Prostate gland (tissue), 2 donors: ENCODE measurements at regions not wholly inside any gene's neighbourhood (a gene's known extent, or its start where the extent isn't known, plus 50 kb on each side); places are given as distances from the start of the nearest gene placed in this dataset.

Source experiments
- DNase-seq: peaks from one replicate; pipeline ENCODE4 v3.0.0-alpha.2; 2019; ENCODE audit warnings: low spot score
- H3K27ac ChIP-seq, 2 donors: fragments of 200-600 bp; sonication (generic); 2 replicates each; pipeline ENCODE4 v1.5.1; 2017 to 2019
- H3K27me3 ChIP-seq: fragments of 200-600 bp; sonication (generic); replicated peaks from 2 replicates; pipeline ENCODE4 v1.5.1; 2019; ENCODE audit not compliant: insufficient read depth
- H3K36me3 ChIP-seq, 2 donors: fragments of 200-600 bp; sonication (generic); 1 replicate in 1 of 2; 2 replicates in 1 of 2; pipeline versions ENCODE4 v1.5.1 to v1.8.1; 2017 to 2019
- H3K4me1 ChIP-seq: fragments of 200-600 bp; sonication (generic); replicated peaks from 2 replicates; pipeline ENCODE4 v1.5.1; 2019
- H3K4me3 ChIP-seq, 2 donors: fragments of 200-600 bp; sonication (generic); 2 replicates each; pipeline ENCODE4 v1.5.1; 2017 to 2019
- H3K9me3 ChIP-seq: fragments of 200-600 bp; sonication (generic); 2 replicates; pipeline ENCODE4 v1.5.1; 2017
- CTCF ChIP-seq, 4 experiments: fragments of 200-600 bp in 2 of 4; fragments of 450-650 bp in 2 of 4; sonication (generic) in 2 of 4; IDR thresholded peaks; 1 replicate in 3 of 4; 2 replicates in 1 of 4; pipeline ENCODE4 v1.5.1; 2016 to 2019; ENCODE audit warnings: antibody characterized with exemption in 4 of 4, mild to moderate bottlenecking in 2 of 4, moderate library complexity in 2 of 4
- POLR2A ChIP-seq: fragments of 450-650 bp; IDR thresholded peaks from one replicate; pipeline ENCODE4 v1.6.1; 2016; ENCODE audit warnings: antibody characterized with exemption, mild to moderate bottlenecking
- POLR2AphosphoS5 ChIP-seq: sonication (generic); formaldehyde crosslinking; IDR thresholded peaks from one replicate; pipeline ENCODE4 v1.6.1; 2017; ENCODE audit warnings: antibody characterized with exemption
- WGBS: methylation state at CpG from one replicate; pipeline ENCODE4 v1.1.5; 2018; 5-methylcytosine and 5-hydroxymethylcytosine counted together
- intact Hi-C: fragments of 100-400 bp; cut with DNase I; formaldehyde crosslinking; loops from one replicate; pipeline ENCODE4 v1.14.2; 2022

GRCh38 chr4:141290771-141291170 is 70.1 kb downstream of the ZNF330 start:
- Histone ChIP-seq H3K4me3 (no peak overlapping the region), H3K36me3 (no peaks in the 10 kb centered on the region), H3K27me3 (no peaks in the 10 kb centered on the region), H3K27ac (no peak overlapping the region), H3K9me3 (no peaks in the 10 kb centered on the region), H3K4me1 (no peaks in the 10 kb centered on the region)
- TF ChIP-seq CTCF (IDR thresholded peaks at IDR 0.05) (no peak), POLR2AphosphoS5 (no peak), POLR2A (no peak)
- DNase-seq = no peak
- intact Hi-C loops = no loop called here

GRCh38 chr4:141294306-141294705 is 73.6 kb downstream of the ZNF330 start:
- 75% methylated on average over 2 of the region's 2 CpGs for WGBS

GRCh38 chr4:141301216-141301615 is 80.5 kb downstream of the ZNF330 start:
- TF ChIP-seq CTCF (IDR thresholded peaks at IDR 0.05) = no peak
- no peak for TF ChIP-seq POLR2AphosphoS5
- TF ChIP-seq POLR2A = no peak
- H3K36me3 ChIP-seq = no peaks in the 10 kb centered on the region
- H3K27me3 ChIP-seq = no peaks in the 10 kb centered on the region
- no peaks in the 10 kb centered on the region for H3K4me1 ChIP-seq
- H3K27ac ChIP-seq = no peak overlapping the region
- 68% methylated on average over 2 of the region's 2 CpGs for WGBS
- H3K4me3 ChIP-seq = no peak overlapping the region
- DNase-seq = no peak
- intact Hi-C loops = no loop called here
- no peaks in the 10 kb centered on the region for H3K9me3 ChIP-seq

More at GRCh38 chr4:141294306-141294705, 73.6 kb downstream of the ZNF330 start:
- intact Hi-C loops = no loop called here
- H3K27me3 ChIP-seq = no peaks in the 10 kb centered on the region
- no peak overlapping the region for H3K27ac ChIP-seq
- DNase-seq = no peak
- H3K4me1 ChIP-seq = no peaks in the 10 kb centered on the region
- no peaks in the 10 kb centered on the region for H3K9me3 ChIP-seq
- no peak for TF ChIP-seq CTCF (IDR thresholded peaks at IDR 0.05)
- TF ChIP-seq POLR2A = no peak
- no peak for TF ChIP-seq POLR2AphosphoS5
- no peak overlapping the region for H3K4me3 ChIP-seq
- H3K36me3 ChIP-seq = no peaks in the 10 kb centered on the region

- Histone ChIP-seq H3K9me3 (no peaks in the 10 kb centered on the region), H3K27ac (no peak overlapping the region), H3K4me1 (no peaks in the 10 kb centered on the region), H3K4me3 (no peak overlapping the region), H3K27me3 (no peaks in the 10 kb centered on the region), H3K36me3 (no peaks in the 10 kb centered on the region)
- 73% methylated on average over 1 of the region's 1 CpG for WGBS
- TF ChIP-seq CTCF (IDR thresholded peaks at IDR 0.05) (no peak), POLR2A (no peak), POLR2AphosphoS5 (no peak)
- no peak for DNase-seq
- intact Hi-C loops = no loop called here
Measured at GRCh38 chr4:141302924-141303323, 82.2 kb downstream of the ZNF330 start.

- H3K27me3 ChIP-seq = no peaks in the 10 kb centered on the region
- no peak overlapping the region for H3K4me3 ChIP-seq
- DNase-seq = no peak
- no peaks in the 10 kb centered on the region for H3K4me1 ChIP-seq
- TF ChIP-seq POLR2AphosphoS5 = no peak
- TF ChIP-seq POLR2A = no peak
- no peak for TF ChIP-seq CTCF (IDR thresholded peaks at IDR 0.05)
- H3K27ac ChIP-seq = no peak overlapping the region
- 77% methylated on average over 2 of the region's 2 CpGs for WGBS
- no peaks in the 10 kb centered on the region for H3K36me3 ChIP-seq
- intact Hi-C loops = no loop called here
- no peaks in the 10 kb centered on the region for H3K9me3 ChIP-seq
Measured at GRCh38 chr4:141304346-141304745, 83.7 kb downstream of the ZNF330 start.
